Gastrocnemius medialis (tissue), 4 donors: ENCODE measurements at regions not wholly inside any gene's neighbourhood (a gene's known extent, or its start where the extent isn't known, plus 50 kb on each side); places are given as distances from the start of the nearest gene placed in this dataset.

ENCODE experiments used
- ATAC-seq, 2 donors: fragments of 150-250 bp; one replicate each; pipeline ENCODE4 v1.9.1; 2016
- DNase-seq, 2 donors: peaks; one replicate each; pipeline ENCODE4 v3.0.0-alpha.2; 2019
- H3K27ac ChIP-seq, 4 donors: fragments of 200-600 bp; sonication (generic); 1 replicate in 1 of 4; 2 replicates in 3 of 4; pipeline ENCODE4 v1.5.1; 2016 to 2018; ENCODE audit warnings: mild to moderate bottlenecking in 2 of 4, moderate library complexity in 1 of 4
- H3K27me3 ChIP-seq, 3 donors: fragments of 200-600 bp; sonication (generic) in 2 of 3; 1 replicate in 1 of 3; 2 replicates in 2 of 3; pipeline versions ENCODE4 v1.5.1 to v1.6.0; 2016 to 2019; ENCODE audit warnings: mild to moderate bottlenecking in 1 of 3, moderate library complexity in 1 of 3
- H3K36me3 ChIP-seq, 2 donors: fragments of 200-600 bp; sonication (generic) in 1 of 2; one replicate each; pipeline ENCODE4 v1.5.1; 2017 to 2018
- H3K4me1 ChIP-seq, 2 donors: fragments of 200-600 bp; sonication (generic) in 1 of 2; one replicate each; pipeline ENCODE4 v1.5.1; 2016 to 2017; ENCODE audit warnings: mild to moderate bottlenecking in 2 of 2
- H3K4me3 ChIP-seq, 4 donors: fragments of 200-600 bp; sonication (generic) in 3 of 4; 1 replicate in 1 of 4; 2 replicates in 3 of 4; pipeline ENCODE4 v1.5.1; 2016 to 2019; ENCODE audit warnings: mild to moderate bottlenecking in 2 of 4
- H3K9me3 ChIP-seq, 3 donors: fragments of 200-600 bp; sonication (generic) in 2 of 3; 1 replicate in 1 of 3; 2 replicates in 2 of 3; pipeline ENCODE4 v1.5.1; 2016 to 2019
- CTCF ChIP-seq, 5 experiments: fragments of 450-650 bp in 3 of 5; fragments of 200-600 bp in 2 of 5; sonication (generic) in 2 of 5; IDR thresholded peaks in 4 of 5; conservative IDR thresholded peaks in 1 of 5; 1 replicate in 4 of 5; 2 replicates in 1 of 5; pipeline ENCODE4 v1.5.1; 2016 to 2019; ENCODE audit warnings: antibody characterized with exemption in 5 of 5, mild to moderate bottlenecking in 3 of 5, moderate library complexity in 3 of 5
- POLR2A ChIP-seq, 2 donors: fragments of 450-650 bp; IDR thresholded peaks; one replicate each; pipeline ENCODE4 v1.6.1; 2017; ENCODE audit warnings: antibody characterized with exemption in 2 of 2, mild to moderate bottlenecking in 2 of 2, moderate library complexity in 2 of 2
- in situ Hi-C, 4 donors: fragments of 200-750 bp; cut with MboI; loops; one replicate each; pipeline versions ENCODE4 v1.15.0 to v1.8.0; 2017; ENCODE audit warnings: low sequenced_read_pairs in 4 of 4
- intact Hi-C: fragments of 100-400 bp; cut with DNase I; formaldehyde crosslinking; loops from one replicate; pipeline ENCODE4 v1.15.1; 2023; ENCODE audit warnings: low total_unique reads

DNA sequence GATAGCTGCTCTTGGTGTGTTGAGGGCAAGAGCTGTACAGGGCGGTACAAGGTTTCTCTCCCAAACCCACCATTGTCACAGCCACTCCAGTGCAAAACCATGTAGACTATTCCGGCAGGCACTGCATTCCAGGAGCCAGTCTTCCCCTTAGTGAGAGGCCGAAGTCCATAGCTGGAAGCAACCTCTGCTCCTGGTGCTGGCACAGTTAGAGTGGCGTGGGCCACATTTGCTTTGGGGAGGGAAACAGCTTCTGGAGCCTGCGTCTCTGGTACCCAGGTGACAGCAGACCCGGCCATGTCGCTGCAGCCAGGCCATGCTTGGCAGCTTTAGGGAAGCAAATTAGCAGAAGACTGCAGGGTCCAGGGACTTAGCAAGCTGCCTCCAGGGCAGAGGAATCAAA, 788.0 kb downstream of the BRD1 start:
- no peak for ATAC-seq
- Histone ChIP-seq H3K4me3 (no peak overlapping the region), H3K27ac (no peak overlapping the region), H3K36me3 (no peaks in the 10 kb centered on the region), H3K4me1 (no peaks in the 10 kb centered on the region), H3K9me3 (no peaks in the 10 kb centered on the region), H3K27me3 (peaks cover 0 to 4% (median 0%) of the 10 kb centered on the region in 3 donors)
- in situ Hi-C loops (no loop called here), intact Hi-C loops (no loop called here)
- no peak for DNase-seq
- TF ChIP-seq POLR2A (IDR thresholded peaks at IDR 0.05): no peak
- TF ChIP-seq CTCF (IDR thresholded peaks at IDR 0.05 in 4 of 5, conservative IDR thresholded peaks at IDR 0.05 in 1 of 5): no peak

- ATAC-seq (no peak), DNase-seq (no peak)
- H3K4me1 ChIP-seq: no peaks in the 10 kb centered on the region
- intact Hi-C loops: no loop called here
- no peak overlapping the region for H3K27ac ChIP-seq
- TF ChIP-seq POLR2A (IDR thresholded peaks at IDR 0.05): no peak
- TF ChIP-seq CTCF (IDR thresholded peaks at IDR 0.05 in 4 of 5, conservative IDR thresholded peaks at IDR 0.05 in 1 of 5): no peak
- in situ Hi-C loops: no loop called here
- H3K27me3 ChIP-seq: peaks cover 0 to 4% (median 4%) of the 10 kb centered on the region in 3 donors
- no peak overlapping the region for H3K4me3 ChIP-seq
- no peaks in the 10 kb centered on the region for H3K9me3 ChIP-seq
- no peaks in the 10 kb centered on the region for H3K36me3 ChIP-seq
These were observed 789.9 kb downstream of the BRD1 start for GRCh38 chr22:49037701-49038245.

DNA sequence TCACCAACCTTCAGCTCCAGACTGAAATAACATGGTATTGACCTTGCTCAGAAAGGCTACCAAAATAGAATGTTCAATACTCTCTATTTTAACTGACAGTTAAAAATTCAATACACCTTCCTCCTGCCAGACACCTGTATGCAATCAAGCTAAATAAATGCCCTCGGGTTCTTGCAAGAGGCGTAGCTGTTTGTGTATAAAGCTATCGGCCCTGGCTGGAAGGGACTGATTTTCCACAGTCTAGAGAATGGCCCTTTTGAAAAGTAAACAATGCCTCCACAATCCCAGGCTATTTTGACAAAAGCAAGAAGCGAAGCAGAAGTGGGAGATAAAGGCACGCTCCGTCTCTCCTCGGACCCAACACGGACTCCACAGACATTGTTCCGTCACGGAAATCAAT, 791.2 kb downstream of the BRD1 start:
- H3K27me3 ChIP-seq: peaks cover 0 to 8% (median 4%) of the 10 kb centered on the region in 3 donors
- in situ Hi-C loops (no loop called here), intact Hi-C loops (no loop called here)
- no peaks in the 10 kb centered on the region for H3K36me3 ChIP-seq
- no peak overlapping the region for H3K4me3 ChIP-seq
- no peak for DNase-seq
- H3K9me3 ChIP-seq: no peaks in the 10 kb centered on the region
- H3K4me1 ChIP-seq: no peaks in the 10 kb centered on the region
- TF ChIP-seq POLR2A (IDR thresholded peaks at IDR 0.05) (no peak), CTCF (IDR thresholded peaks at IDR 0.05 in 4 of 5, conservative IDR thresholded peaks at IDR 0.05 in 1 of 5) (no peak)
- no peak for ATAC-seq
- H3K27ac ChIP-seq: no peak overlapping the region

DNA sequence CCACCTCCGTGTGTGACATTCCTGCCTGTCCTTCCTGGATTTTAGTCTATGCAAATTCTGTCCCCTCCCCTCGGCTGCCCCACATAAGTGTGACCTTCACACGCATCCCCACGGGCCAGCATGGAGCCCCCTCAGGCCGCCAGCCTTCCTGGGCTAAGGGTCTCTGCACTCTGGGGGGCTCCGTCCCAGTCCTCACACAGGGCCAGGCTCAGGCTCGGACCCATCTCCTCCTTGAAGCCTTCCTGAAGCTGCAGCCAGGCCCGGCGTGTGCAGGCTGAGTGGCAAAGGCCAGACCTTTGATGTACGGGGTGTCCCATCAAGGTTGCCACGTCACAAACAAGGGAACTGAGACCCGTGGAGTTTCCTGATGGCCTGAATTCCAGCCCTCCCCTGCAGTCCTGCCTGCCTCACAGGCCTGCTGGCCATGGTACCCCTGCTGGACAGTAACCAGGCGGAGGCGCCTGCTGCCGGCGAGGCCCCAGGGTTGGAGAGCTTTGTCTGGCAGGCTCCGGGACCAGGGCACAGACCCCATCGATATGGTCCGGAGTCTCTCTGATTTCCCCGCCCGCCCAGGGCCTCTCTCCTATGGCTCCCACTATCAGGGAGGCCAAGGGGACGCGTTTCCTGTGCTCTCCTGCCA, 791.7 kb downstream of the BRD1 start:
- DNase-seq: no peak

More for the DNA sequence above, 791.7 kb downstream of the BRD1 start:
- Histone ChIP-seq H3K4me3 (no peak overlapping the region), H3K36me3 (no peaks in the 10 kb centered on the region), H3K27me3 (peaks cover 0 to 8% (median 0%) of the 10 kb centered on the region in 3 donors), H3K9me3 (no peaks in the 10 kb centered on the region), H3K27ac (no peak overlapping the region), H3K4me1 (no peaks in the 10 kb centered on the region)
- intact Hi-C loops: no loop called here
- no peak for TF ChIP-seq CTCF (IDR thresholded peaks at IDR 0.05 in 4 of 5, conservative IDR thresholded peaks at IDR 0.05 in 1 of 5)
- no peak for TF ChIP-seq POLR2A (IDR thresholded peaks at IDR 0.05)
- in situ Hi-C loops: no loop called here
- ATAC-seq: no peak
